MG63 (cell line): ENCODE measurements at regions not wholly inside any gene's neighbourhood (a gene's known extent, or its start where the extent isn't known, plus 50 kb on each side); places are given as distances from the start of the nearest gene placed in this dataset.

Experiments used
- DNase-seq: peaks from one replicate; pipeline ENCODE4 v3.0.0-alpha.2; 2020
- H3K27me3 ChIP-seq: fragments of 250-450 bp; sonication (Bioruptor Pico); 2 replicates; pipeline ENCODE4 v1.5.1; 2020; ENCODE audit warnings: mild to moderate bottlenecking, moderate library complexity
- H3K36me3 ChIP-seq: fragments of 250-450 bp; sonication (Bioruptor Pico); 2 replicates; pipeline ENCODE4 v1.5.1; 2020; ENCODE audit warnings: mild to moderate bottlenecking, moderate library complexity
- H3K4me3 ChIP-seq: fragments of 250-450 bp; sonication (Bioruptor Pico); 2 replicates; pipeline ENCODE4 v1.5.1; 2020; ENCODE audit warnings: mild to moderate bottlenecking, moderate library complexity
- H3K9me3 ChIP-seq: fragments of 250-450 bp; sonication (Bioruptor Pico); 2 replicates; pipeline ENCODE4 v1.5.1; 2020; ENCODE audit warnings: mild to moderate bottlenecking, moderate library complexity

- Histone ChIP-seq H3K36me3 (no peaks in the 10 kb centered on the region), H3K27me3 (no peaks in the 10 kb centered on the region), H3K4me3 (no peak overlapping the region), H3K9me3 (peaks cover 7% of the 10 kb centered on the region)
- DNase-seq: no peak
Observed at GRCh38 chr5:54601411-54602230, 84.1 kb downstream of the SNX18 start.
